Retinal pigment epithelial cell (primary cell): ENCODE measurements at regions not wholly inside any gene's neighbourhood (a gene's known extent, or its start where the extent isn't known, plus 50 kb on each side); places are given as distances from the start of the nearest gene placed in this dataset.

Experiments used
- DNase-seq: peaks from one replicate; pipeline ENCODE4 v3.0.0-alpha.2; 2010; ENCODE audit warnings: low read depth
- H3K4me3 ChIP-seq: 2 replicates; pipeline ENCODE4 v1.5.1; 2011; ENCODE audit warnings: mild to moderate bottlenecking, low read length, control low read depth, moderate library complexity
- CTCF ChIP-seq: conservative IDR thresholded peaks from 2 replicates; pipeline ENCODE4 v1.5.1; 2011; ENCODE audit warnings: low read depth, low read length, control low read depth, inconsistent platforms

GRCh38 chr6:104214901-104215300 is 644.8 kb downstream of the HACE1 start:
- DNase-seq = no peak
- no peak for TF ChIP-seq CTCF
- no peak overlapping the region for H3K4me3 ChIP-seq

DNA sequence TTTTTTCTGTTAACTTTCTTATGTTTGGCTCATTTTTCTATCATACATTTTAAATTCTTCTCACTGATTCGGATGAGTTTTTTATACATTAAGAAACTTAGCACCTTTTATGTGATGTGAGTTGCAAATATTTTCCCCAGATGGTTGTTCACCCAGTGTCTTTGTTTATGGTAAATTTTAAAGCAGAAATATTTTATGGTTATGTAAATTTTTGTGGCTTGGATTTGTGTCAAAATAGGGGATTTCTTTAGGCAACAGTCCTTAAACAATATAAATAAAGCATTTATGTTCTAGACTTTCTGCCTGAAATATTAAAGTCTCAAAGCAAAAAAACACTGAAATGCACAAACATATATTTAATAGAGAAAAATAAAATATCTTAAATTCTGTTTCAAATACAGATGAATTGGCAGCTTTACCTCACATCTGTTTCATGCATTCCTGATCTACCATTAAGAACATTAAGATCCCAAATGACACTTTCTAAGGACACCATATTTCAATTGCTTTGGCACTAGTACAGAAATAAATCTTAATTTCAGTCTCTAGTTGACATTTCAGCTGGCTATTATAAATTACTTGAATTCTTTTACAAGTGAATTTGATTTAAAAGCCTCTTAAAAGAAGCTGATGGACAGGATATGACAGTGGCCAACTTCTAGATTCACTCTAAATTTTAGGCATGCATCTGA is 646.6 kb downstream of the HACE1 start:
- H3K4me3 ChIP-seq = no peak overlapping the region
- TF ChIP-seq CTCF = no peak
- no peak for DNase-seq

DNA sequence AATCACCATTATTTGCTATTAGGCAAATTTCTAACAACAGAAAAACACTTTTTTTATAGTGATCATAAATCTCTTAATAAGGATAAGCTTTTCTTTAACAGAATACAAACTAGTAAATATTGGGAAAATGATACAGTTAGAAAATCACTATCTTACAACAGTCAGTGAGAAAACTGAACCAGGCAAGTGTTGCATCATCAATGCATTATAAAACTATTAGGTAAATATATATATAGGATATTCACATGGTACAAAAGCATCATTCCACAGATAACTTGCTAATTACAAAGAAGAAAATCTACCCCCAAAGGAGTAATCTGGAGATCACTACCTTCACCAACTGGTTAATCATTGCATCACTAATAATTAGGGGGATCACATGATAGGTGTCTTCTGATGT is 652.1 kb downstream of the HACE1 start:
- no peak overlapping the region for H3K4me3 ChIP-seq
- no peak for TF ChIP-seq CTCF
- DNase-seq = no peak

DNA sequence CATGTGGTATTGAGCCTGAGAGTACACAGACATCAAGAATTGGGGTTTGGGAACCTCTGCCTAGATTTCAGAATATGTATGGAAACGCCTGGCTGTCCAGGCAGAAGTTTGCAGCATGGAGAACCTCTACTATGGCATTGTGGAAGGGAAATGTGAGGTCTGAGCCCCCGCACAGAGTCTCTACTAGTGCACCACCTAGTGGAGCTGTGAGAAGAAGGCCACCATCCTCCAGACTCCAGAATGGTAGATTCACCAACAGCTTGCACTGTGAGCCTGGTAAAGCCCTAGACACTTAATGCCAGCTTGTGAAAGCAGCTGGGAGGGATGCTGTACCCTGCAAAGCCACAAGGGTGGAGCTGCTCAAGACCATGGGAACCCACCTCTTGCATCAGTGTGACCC is 658.2 kb downstream of the HACE1 start:
- no peak overlapping the region for H3K4me3 ChIP-seq
- no peak for DNase-seq
- no peak for TF ChIP-seq CTCF

DNA sequence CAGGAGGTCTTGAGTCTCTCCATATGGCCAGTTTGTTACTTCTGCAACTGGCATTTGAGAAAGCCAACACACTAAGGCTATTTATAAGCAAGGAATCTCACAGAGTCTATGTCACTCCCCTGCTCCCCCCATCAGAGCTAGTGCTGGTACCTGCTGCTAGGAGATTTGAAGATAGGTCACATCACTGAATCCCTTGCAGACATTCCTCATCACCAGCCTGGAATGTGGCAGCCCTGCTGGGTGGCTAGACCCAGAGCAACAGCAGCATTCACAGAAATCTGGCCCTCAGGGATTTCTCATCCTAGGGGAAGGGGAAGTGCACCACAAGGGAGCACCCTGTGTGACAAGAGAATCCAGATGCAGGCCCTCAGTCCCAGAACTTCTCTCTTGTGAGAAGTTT is 672.1 kb downstream of the HACE1 start:
- TF ChIP-seq CTCF = no peak
- no peak for DNase-seq
- no peak overlapping the region for H3K4me3 ChIP-seq

- DNase-seq = no peak
- H3K4me3 ChIP-seq = no peak overlapping the region
- no peak for TF ChIP-seq CTCF
These were observed 672.9 kb downstream of the HACE1 start for GRCh38 chr6:104186831-104187230.

GRCh38 chr6:104183816-104184435 is 675.8 kb downstream of the HACE1 start:
- H3K4me3 ChIP-seq = no peak overlapping the region
- TF ChIP-seq CTCF = no peak
- no peak for DNase-seq
